ENCODE measurements at regions not wholly inside any gene's neighbourhood (a gene's known extent, or its start where the extent isn't known, plus 50 kb on each side); places are given as distances from the start of the nearest gene placed in this dataset.

- no peak for TF ChIP-seq CTCF (IDR thresholded peaks at IDR 0.05)
- ATAC-seq, result peak; percentile 95 to 97 (median 96)
- intact Hi-C loops (cut with DNase I), result loop anchor here in 1 of 2 donors (5.0 kb wide), 1 partner anchor 112 kb away; the partner anchor contains the start of gene ARID2
- no peak overlapping the region for H3K4me3 ChIP-seq
- H3K27me3 ChIP-seq (ENCODE audit: insufficient read depth in 3 of 3, low read length in 2 of 3), result no peaks in the 10 kb centered on the region
- no peaks in the 10 kb centered on the region for H3K36me3 ChIP-seq (ENCODE audit: insufficient read depth in 1 of 2, low read depth in 1 of 2)
- DNase-seq, result no peak
- 12 to 24% (median 15%) methylated on average over 1 of the region's 1 CpG for WGBS, 3 donors
- no peaks in the 10 kb centered on the region for H3K9me3 ChIP-seq
- peak overlapping the region; percentile 5 for H3K27ac ChIP-seq
- peaks cover 13% of the 10 kb centered on the region for H3K4me1 ChIP-seq
Observed at GRCh38 chr12:45615268-45615667, 114.2 kb upstream of the ARID2 start.

GRCh38 chr12:45619736-45620135, 109.8 kb upstream of the ARID2 start:
- Histone ChIP-seq H3K27me3 (ENCODE audit: insufficient read depth in 3 of 3, low read length in 2 of 3) (no peaks in the 10 kb centered on the region), H3K4me3 (no peak overlapping the region), H3K27ac (no peak overlapping the region), H3K9me3 (no peaks in the 10 kb centered on the region), H3K4me1 (peaks cover 13% of the 10 kb centered on the region), H3K36me3 (ENCODE audit: insufficient read depth in 1 of 2, low read depth in 1 of 2) (no peaks in the 10 kb centered on the region)
- TF ChIP-seq CTCF (IDR thresholded peaks at IDR 0.05), result no peak
- DNase-seq, result no peak
- no peak for ATAC-seq
- WGBS, 3 donors, result 93 to 97% (median 93%) methylated on average over 3 of the region's 3 CpGs
- intact Hi-C loops (cut with DNase I), result loop anchor here in 1 of 2 donors (5.0 kb wide), 1 partner anchor 108 kb away; the partner anchor contains the start of gene ARID2

GRCh38 chr12:45621703-45622102, 107.8 kb upstream of the ARID2 start:
- no peak for TF ChIP-seq CTCF (IDR thresholded peaks at IDR 0.05)
- DNase-seq (no peak), ATAC-seq (no peak)
- 94 to 100% (median 97%) methylated on average over 1 of the region's 1 CpG for WGBS, 3 donors
- no peaks in the 10 kb centered on the region for H3K36me3 ChIP-seq (ENCODE audit: insufficient read depth in 1 of 2, low read depth in 1 of 2)
- no peak overlapping the region for H3K27ac ChIP-seq
- no peaks in the 10 kb centered on the region for H3K27me3 ChIP-seq (ENCODE audit: insufficient read depth in 3 of 3, low read length in 2 of 3)
- no peaks in the 10 kb centered on the region for H3K4me1 ChIP-seq
- intact Hi-C loops (cut with DNase I), result no loop called here
- H3K4me3 ChIP-seq, result no peak overlapping the region
- H3K9me3 ChIP-seq, result no peaks in the 10 kb centered on the region

- WGBS, 3 donors, result 48 to 68% (median 54%) methylated on average over 3 of the region's 3 CpGs
- ATAC-seq, result no peak
Observed at GRCh38 chr12:45622210-45622937, 107.1 kb upstream of the ARID2 start.

More at GRCh38 chr12:45622210-45622937, 107.1 kb upstream of the ARID2 start:
- Histone ChIP-seq H3K36me3 (ENCODE audit: insufficient read depth in 1 of 2, low read depth in 1 of 2) (no peaks in the 10 kb centered on the region), H3K27ac (no peak overlapping the region), H3K4me1 (no peaks in the 10 kb centered on the region), H3K4me3 (no peak overlapping the region), H3K9me3 (no peaks in the 10 kb centered on the region), H3K27me3 (ENCODE audit: insufficient read depth in 3 of 3, low read length in 2 of 3) (no peaks in the 10 kb centered on the region)
- DNase-seq, result no peak
- intact Hi-C loops (cut with DNase I), result no loop called here
- TF ChIP-seq CTCF (IDR thresholded peaks at IDR 0.05), result no peak
